SK-N-MC (cell line): ENCODE measurements at regions not wholly inside any gene's neighbourhood (a gene's known extent, or its start where the extent isn't known, plus 50 kb on each side); places are given as distances from the start of the nearest gene placed in this dataset.

ENCODE experiments used
- DNase-seq: peaks from one replicate; pipeline ENCODE4 v3.0.0-alpha.2; 2011; ENCODE audit warnings: low read depth, low spot score
- H3K27ac ChIP-seq: fragments of 200-600 bp; sonication (generic); 2 replicates; pipeline ENCODE4 v1.5.1; 2016; ENCODE audit warnings: mixed run types
- H3K36me3 ChIP-seq: fragments of 200-600 bp; sonication (generic); 2 replicates; pipeline ENCODE4 v1.6.1; 2017; ENCODE audit warnings: antibody characterized with exemption, low read length, mixed read lengths; ENCODE audit not compliant: insufficient read depth
- H3K4me3 ChIP-seq: fragments of 200-600 bp; sonication (generic); 2 replicates; pipeline ENCODE4 v1.5.1; 2016
- H3K9ac ChIP-seq: fragments of 200-600 bp; sonication (generic); 2 replicates; pipeline ENCODE4 v1.8.0; 2017; ENCODE audit warnings: mixed run types, mixed read lengths; ENCODE audit not compliant: insufficient read length
- H3K9me3 ChIP-seq: fragments of 200-600 bp; sonication (generic); 2 replicates; pipeline ENCODE4 v1.6.1; 2017; ENCODE audit warnings: low read depth, mild to moderate bottlenecking, antibody characterized with exemption, low read length, moderate library complexity, mixed read lengths
- EZH2 ChIP-seq: fragments of 200-600 bp; sonication (generic); IDR thresholded peaks from one replicate; pipeline ENCODE4 v1.6.1; 2017; ENCODE audit warnings: antibody characterized with exemption
- FOXP2 ChIP-seq: optimal IDR thresholded peaks from 2 replicates; pipeline ENCODE3; 2011; ENCODE audit warnings: mild to moderate bottlenecking, moderate library complexity; ENCODE audit not compliant: insufficient read depth; ENCODE audit errors: extremely low read length, control extremely low read depth
- POLR2AphosphoS5 ChIP-seq: IDR thresholded peaks from 2 replicates; pipeline ENCODE4 v1.6.1; 2012; ENCODE audit warnings: mild to moderate bottlenecking, low read depth, low read length, borderline replicate concordance

GRCh38 chr2:12043131-12043530 is 296.7 kb downstream of the LPIN1 start:
- no peak for DNase-seq
- Histone ChIP-seq H3K9me3 (no peaks in the 10 kb centered on the region), H3K27ac (no peak overlapping the region), H3K4me3 (no peak overlapping the region), H3K9ac (no peak overlapping the region), H3K36me3 (no peaks in the 10 kb centered on the region)
- no peak for TF ChIP-seq POLR2AphosphoS5

GRCh38 chr2:12044857-12045256 is 298.4 kb downstream of the LPIN1 start:
- no peak overlapping the region for H3K4me3 ChIP-seq
- no peak overlapping the region for H3K27ac ChIP-seq
- DNase-seq = no peak
- TF ChIP-seq EZH2 = no peak
- no peak for TF ChIP-seq FOXP2
- no peak for TF ChIP-seq POLR2AphosphoS5
- H3K9me3 ChIP-seq = no peaks in the 10 kb centered on the region
- no peak overlapping the region for H3K9ac ChIP-seq
- H3K36me3 ChIP-seq = no peaks in the 10 kb centered on the region

GRCh38 chr2:12045864-12046291 is 299.4 kb downstream of the LPIN1 start:
- TF ChIP-seq POLR2AphosphoS5 (no peak), FOXP2 (no peak), EZH2 (no peak)
- H3K4me3 ChIP-seq = peak overlapping the region; percentile 58
- no peak for DNase-seq
- peak overlapping the region; percentile 39; the same call in 1 of the 2 replicates for H3K27ac ChIP-seq
- H3K9me3 ChIP-seq = no peaks in the 10 kb centered on the region
- H3K36me3 ChIP-seq = no peaks in the 10 kb centered on the region
- H3K9ac ChIP-seq = peak overlapping the region; percentile 20

GRCh38 chr2:12046641-12047040 is 300.2 kb downstream of the LPIN1 start:
- Histone ChIP-seq H3K4me3 (peak overlapping the region; percentile 58), H3K36me3 (no peaks in the 10 kb centered on the region), H3K9me3 (no peaks in the 10 kb centered on the region), H3K27ac (no peak overlapping the region), H3K9ac (no peak overlapping the region)
- no peak for DNase-seq
- no peak for TF ChIP-seq EZH2
- no peak for TF ChIP-seq POLR2AphosphoS5
- TF ChIP-seq FOXP2 = no peak

- no peak for TF ChIP-seq FOXP2
- Histone ChIP-seq H3K9me3 (no peaks in the 10 kb centered on the region), H3K36me3 (no peaks in the 10 kb centered on the region), H3K27ac (no peak overlapping the region), H3K9ac (no peak overlapping the region), H3K4me3 (no peak overlapping the region)
- DNase-seq = no peak
These were observed 301.3 kb downstream of the LPIN1 start for GRCh38 chr2:12047761-12048160.

GRCh38 chr2:12048550-12048949 is 302.1 kb downstream of the LPIN1 start:
- Histone ChIP-seq H3K27ac (no peak overlapping the region), H3K9ac (no peak overlapping the region), H3K36me3 (no peaks in the 10 kb centered on the region), H3K4me3 (no peak overlapping the region), H3K9me3 (no peaks in the 10 kb centered on the region)
- no peak for TF ChIP-seq EZH2
- no peak for TF ChIP-seq FOXP2
- no peak for TF ChIP-seq POLR2AphosphoS5
- no peak for DNase-seq

GRCh38 chr2:12050396-12050795 is 304.0 kb downstream of the LPIN1 start:
- H3K27ac ChIP-seq = no peak overlapping the region
- no peak overlapping the region for H3K4me3 ChIP-seq
- H3K9me3 ChIP-seq = no peaks in the 10 kb centered on the region
- H3K9ac ChIP-seq = no peak overlapping the region
- no peaks in the 10 kb centered on the region for H3K36me3 ChIP-seq
- DNase-seq = no peak
- TF ChIP-seq POLR2AphosphoS5 (no peak), FOXP2 (no peak), EZH2 (no peak)

- Histone ChIP-seq H3K9ac (no peak overlapping the region), H3K4me3 (no peak overlapping the region), H3K9me3 (no peaks in the 10 kb centered on the region), H3K27ac (no peak overlapping the region), H3K36me3 (no peaks in the 10 kb centered on the region)
- DNase-seq = no peak
- TF ChIP-seq FOXP2 = no peak
- TF ChIP-seq EZH2 = no peak
- no peak for TF ChIP-seq POLR2AphosphoS5
These were observed 305.4 kb downstream of the LPIN1 start for GRCh38 chr2:12051831-12052230.

- Histone ChIP-seq H3K27ac (no peak overlapping the region), H3K36me3 (no peaks in the 10 kb centered on the region), H3K9ac (no peak overlapping the region), H3K4me3 (no peak overlapping the region), H3K9me3 (no peaks in the 10 kb centered on the region)
- TF ChIP-seq FOXP2 (no peak), POLR2AphosphoS5 (no peak), EZH2 (no peak)
- no peak for DNase-seq
These were observed 306.4 kb downstream of the LPIN1 start for GRCh38 chr2:12052796-12053195.
